H1 (cell line): ENCODE measurements at regions not wholly inside any gene's neighbourhood (a gene's known extent, or its start where the extent isn't known, plus 50 kb on each side); places are given as distances from the start of the nearest gene placed in this dataset.

Source experiments
- CTCF ChIA-PET: fragments of 300-600 bp; sonication (Branson Sonifier 250); formaldehyde crosslinking; loops from one replicate; lab custom pipeline; 2021; ENCODE audit not compliant: partially characterized antibody; lab: Charles Lee
- POLR2A ChIA-PET: fragments of 300-600 bp; sonication (Branson Sonifier 250); formaldehyde crosslinking; loops from one replicate; lab custom pipeline; 2021; ENCODE audit warnings: inconsistent platforms; ENCODE audit not compliant: partially characterized antibody; lab: Charles Lee
- DNase-seq, 2 experiments: peaks; one replicate each; pipeline versions ENCODE4 v3.0.0 to v3.0.0-alpha.2; 2010 to 2022; ENCODE audit warnings: low spot score in 2 of 2, low read depth in 1 of 2, mixed read lengths in 1 of 2
- FAIRE-seq: peaks from 2 replicates; lab custom pipeline; 2011; peaks lifted over from hg19 to GRCh38; lab: Jason Lieb, UNC
- H2AFZ ChIP-seq: 2 replicates; pipeline ENCODE4 v1.8.1; 2012; ENCODE audit warnings: low read length, inconsistent platforms
- H2AK5ac ChIP-seq: 2 replicates; pipeline ENCODE4 v1.6.1; 2013; ENCODE audit warnings: low read depth, low read length
- H2BK120ac ChIP-seq: replicated peaks from 2 replicates; pipeline ENCODE3; 2013; ENCODE audit warnings: low read depth, low read length, inconsistent platforms
- H2BK12ac ChIP-seq: 2 replicates; pipeline ENCODE4 v1.6.1; 2013; ENCODE audit warnings: low read depth, low read length
- H2BK15ac ChIP-seq: 2 replicates; pipeline ENCODE4 v1.6.1; 2013; ENCODE audit warnings: low read length
- H2BK20ac ChIP-seq: 2 replicates; pipeline ENCODE4 v1.6.1; 2013; ENCODE audit warnings: low read length
- H2BK5ac ChIP-seq: 2 replicates; pipeline ENCODE4 v1.6.1; 2013; ENCODE audit warnings: low read depth, low read length
- H3K14ac ChIP-seq: 2 replicates; pipeline ENCODE4 v1.6.1; 2013; ENCODE audit warnings: inconsistent platforms; ENCODE audit not compliant: insufficient read length
- H3K18ac ChIP-seq: 2 replicates; pipeline ENCODE4 v1.6.1; 2013; ENCODE audit warnings: low read length; ENCODE audit errors: extremely low read depth
- H3K23ac ChIP-seq: 2 replicates; pipeline ENCODE4 v1.6.1; 2013; ENCODE audit warnings: inconsistent platforms; ENCODE audit not compliant: insufficient read length
- H3K23me2 ChIP-seq: 2 replicates; pipeline ENCODE4 v1.6.1; 2013; ENCODE audit warnings: low read depth, low read length
- H3K27ac ChIP-seq: 2 replicates; pipeline ENCODE4 v1.6.1; 2011; ENCODE audit warnings: low read depth, low read length, inconsistent platforms
- H3K27me3 ChIP-seq, 4 experiments: replicated peaks in 1 of 4; 1 replicate in 1 of 4; 2 replicates in 3 of 4; pipeline versions ENCODE4 v1.6.1 to v1.8.1; 2011 to 2013; ENCODE audit warnings: low read length in 3 of 4, mild to moderate bottlenecking in 3 of 4, inconsistent platforms in 2 of 4, mixed read lengths in 2 of 4, moderate library complexity in 1 of 4; ENCODE audit not compliant: control insufficient read depth in 3 of 4, insufficient read depth in 3 of 4; ENCODE audit errors: extremely low read depth in 1 of 4
- H3K36me3 ChIP-seq, 4 experiments: 2 replicates each; pipeline versions ENCODE4 v1.6.1 to v1.8.1; 2011 to 2013; ENCODE audit warnings: mild to moderate bottlenecking in 4 of 4, low read length in 3 of 4, moderate library complexity in 2 of 4, control low read depth in 1 of 4, inconsistent platforms in 1 of 4; ENCODE audit not compliant: insufficient read depth in 4 of 4, control insufficient read depth in 2 of 4
- H3K4ac ChIP-seq: replicated peaks from 2 replicates; pipeline ENCODE3; 2013; ENCODE audit warnings: low read length, low read depth, mixed read lengths, inconsistent platforms; ENCODE audit not compliant: insufficient read length
- H3K4me1 ChIP-seq, 4 experiments: replicated peaks in 1 of 4; 1 replicate in 1 of 4; 2 replicates in 3 of 4; pipeline versions ENCODE4 v1.6.1 to v1.8.1; 2011 to 2013; ENCODE audit warnings: low read length in 3 of 4, inconsistent platforms in 2 of 4, mixed read lengths in 1 of 4; ENCODE audit not compliant: insufficient read depth in 4 of 4, control insufficient read depth in 3 of 4
- H3K4me2 ChIP-seq, 2 experiments: 2 replicates each; pipeline versions ENCODE4 v1.6.1 to v1.8.1; 2011 to 2013; ENCODE audit warnings: low read depth in 2 of 2, low read length in 2 of 2, control low read depth in 1 of 2, inconsistent platforms in 1 of 2, mild to moderate bottlenecking in 1 of 2; ENCODE audit not compliant: insufficient read depth in 1 of 2
- H3K4me3 ChIP-seq, 4 experiments: fragments of 200-600, 300-600 bp in 1 of 4; sonication (generic), shearing (Covaris generic), sonication (Bioruptor Twin) in 1 of 4; 2 replicates each; pipeline versions ENCODE4 v1.5.1 to v1.8.1; 2011 to 2016; ENCODE audit warnings: low read length in 4 of 4, low read depth in 3 of 4, control low read depth in 2 of 4, inconsistent platforms in 2 of 4, mild to moderate bottlenecking in 2 of 4, mixed read lengths in 1 of 4, moderate library complexity in 1 of 4; ENCODE audit not compliant: insufficient read depth in 2 of 4; ENCODE audit errors: extremely low read depth in 1 of 4
- H3K56ac ChIP-seq: replicated peaks from 2 replicates; pipeline ENCODE3; 2013; ENCODE audit warnings: low read depth, mild to moderate bottlenecking, mixed read lengths, low read length, inconsistent platforms; ENCODE audit not compliant: insufficient read length
- H3K79me1 ChIP-seq: 2 replicates; pipeline ENCODE4 v1.6.1; 2013; ENCODE audit warnings: low read depth, low read length, control low read depth
- H3K79me2 ChIP-seq, 2 experiments: 2 replicates each; pipeline versions ENCODE4 v1.6.1 to v1.8.1; 2012 to 2013; ENCODE audit warnings: low read length in 2 of 2, mild to moderate bottlenecking in 2 of 2, inconsistent platforms in 1 of 2; ENCODE audit not compliant: insufficient read depth in 2 of 2, control insufficient read depth in 1 of 2
- H3K9ac ChIP-seq, 4 experiments: replicated peaks in 1 of 4; 1 replicate in 1 of 4; 2 replicates in 3 of 4; pipeline versions ENCODE4 v1.6.1 to v1.8.1; 2011 to 2013; ENCODE audit warnings: low read depth in 3 of 4, low read length in 3 of 4, control low read depth in 2 of 4, mild to moderate bottlenecking in 2 of 4, moderate library complexity in 2 of 4, inconsistent platforms in 1 of 4; ENCODE audit errors: extremely low read depth in 1 of 4
- H3K9me3 ChIP-seq, 2 experiments: 2 replicates each; pipeline versions ENCODE4 v1.6.1 to v1.8.1; 2012 to 2013; ENCODE audit warnings: mild to moderate bottlenecking in 2 of 2, moderate library complexity in 2 of 2, control low read depth in 1 of 2, inconsistent platforms in 1 of 2, low read depth in 1 of 2, low read length in 1 of 2, mixed read lengths in 1 of 2; ENCODE audit not compliant: insufficient read depth in 2 of 2
- H4K20me1 ChIP-seq, 2 experiments: replicated peaks in 1 of 2; 2 replicates each; pipeline versions ENCODE3 to v1.8.1; 2011 to 2013; ENCODE audit warnings: inconsistent platforms in 2 of 2, low read length in 2 of 2, mild to moderate bottlenecking in 1 of 2; ENCODE audit not compliant: insufficient read depth in 2 of 2, control insufficient read depth in 1 of 2
- H4K5ac ChIP-seq: 2 replicates; pipeline ENCODE4 v1.6.1; 2013; ENCODE audit warnings: low read length, low read depth, mixed read lengths, inconsistent platforms; ENCODE audit not compliant: insufficient read length
- H4K8ac ChIP-seq: 2 replicates; pipeline ENCODE4 v1.8.0; 2013; ENCODE audit warnings: mild to moderate bottlenecking, moderate library complexity, low read length, inconsistent platforms; ENCODE audit not compliant: insufficient read depth; ENCODE audit errors: extremely low read depth
- H4K91ac ChIP-seq: replicated peaks from 2 replicates; pipeline ENCODE3; 2013; ENCODE audit warnings: low read length, mixed read lengths, inconsistent platforms; ENCODE audit not compliant: insufficient read length
- BCL11A ChIP-seq, 2 experiments: IDR thresholded peaks; one replicate each; pipeline ENCODE4 v1.6.1; 2011; ENCODE audit warnings: low read depth in 2 of 2, low read length in 2 of 2, mild to moderate bottlenecking in 2 of 2
- E2F6 ChIP-seq: IDR thresholded peaks from 2 replicates; pipeline ENCODE4 v1.6.1; 2012; ENCODE audit warnings: inconsistent platforms
- HDAC2 ChIP-seq, 2 experiments: fragments of 300-600 bp in 1 of 2; sonication (generic) in 1 of 2; IDR thresholded peaks; 2 replicates each; pipeline ENCODE4 v1.6.1; 2011 to 2012; ENCODE audit warnings: low read depth in 2 of 2, low read length in 2 of 2, mild to moderate bottlenecking in 2 of 2, moderate library complexity in 2 of 2, borderline replicate concordance in 1 of 2, inconsistent platforms in 1 of 2
- KDM1A ChIP-seq: fragments of 200-600, 300-600 bp; sonication (generic); IDR thresholded peaks from 2 replicates; pipeline ENCODE4 v1.7.1; 2016; ENCODE audit warnings: mild to moderate bottlenecking, low read length, borderline replicate concordance
- KDM4A ChIP-seq: IDR thresholded peaks from one replicate; pipeline ENCODE4 v1.7.1; 2012; ENCODE audit warnings: low read depth, mild to moderate bottlenecking, moderate library complexity, low read length, inconsistent platforms; ENCODE audit not compliant: severe bottlenecking
- RFX5 ChIP-seq: IDR thresholded peaks from 2 replicates; pipeline ENCODE4 v1.6.1; 2011; ENCODE audit warnings: low read depth, low read length, improper control_type of control experiment, borderline replicate concordance
- SP4 ChIP-seq: IDR thresholded peaks from 2 replicates; pipeline ENCODE4 v1.6.1; 2012; ENCODE audit warnings: low read length, inconsistent platforms
- SUZ12 ChIP-seq: fragments of 200-600 bp; sonication (generic); IDR thresholded peaks from 2 replicates; pipeline ENCODE4 v1.6.1; 2012; ENCODE audit warnings: mild to moderate bottlenecking, inconsistent platforms, low read length, moderate library complexity, mixed read lengths
- TAF1 ChIP-seq: IDR thresholded peaks from 2 replicates; pipeline ENCODE4 v1.6.1; 2011; ENCODE audit warnings: mild to moderate bottlenecking, low read depth, low read length
- TBP ChIP-seq: IDR thresholded peaks from 2 replicates; pipeline ENCODE4 v1.6.1; 2011; ENCODE audit warnings: low read depth, low read length, improper control_type of control experiment
- TEAD4 ChIP-seq: IDR thresholded peaks from 2 replicates; pipeline ENCODE4 v1.6.1; 2012; ENCODE audit warnings: low read depth, low read length, inconsistent platforms, mixed read lengths
- WGBS, 2 experiments: shearing (Covaris generic) in 1 of 2; methylation state at CpG; one replicate each; pipeline versions ENCODE4 v1.1.6 to v1.1.7; 2013 to 2015; ENCODE audit warnings: low lambda C conversion rate in 2 of 2, mixed read lengths in 2 of 2, inconsistent platforms in 1 of 2, low coverage in 1 of 2, missing lambda C conversion rate in 1 of 2; ENCODE audit not compliant: insufficient replicate concordance in 2 of 2, insufficient coverage in 1 of 2, insufficient read length in 1 of 2; ENCODE audit errors: extremely low coverage in 1 of 2, missing lambda C conversion rate in 1 of 2; 5-methylcytosine and 5-hydroxymethylcytosine counted together

- peaks cover 0 to 8% (median 3%) of the 10 kb centered on the region in 4 experiments; a peak in 4 of 7 replicates for H3K4me1 ChIP-seq
- H2BK5ac ChIP-seq = no peak overlapping the region
- no peak overlapping the region for H3K4me3 ChIP-seq
- H3K23ac ChIP-seq = no peak overlapping the region
- no peaks in the 10 kb centered on the region for H4K20me1 ChIP-seq
- no peaks in the 10 kb centered on the region for H3K36me3 ChIP-seq
- no peak overlapping the region for H3K9ac ChIP-seq
- H3K56ac ChIP-seq = no peak overlapping the region
- H3K9me3 ChIP-seq = peaks cover 0 to 3% of the 10 kb centered on the region in 2 experiments; a peak in 1 of 4 replicates
- H3K23me2 ChIP-seq = no peaks in the 10 kb centered on the region
- H3K4ac ChIP-seq = no peak overlapping the region
- no peak for TF ChIP-seq TBP
- no peak for TF ChIP-seq SUZ12
- TF ChIP-seq RFX5 = no peak
- no peak for TF ChIP-seq TAF1
- no peak for TF ChIP-seq BCL11A (IDR thresholded peaks at IDR 0.05; ENCODE audit: low read depth in 2 of 2, low read length in 2 of 2)
- no peak for TF ChIP-seq KDM1A
- no peak for TF ChIP-seq TEAD4
- TF ChIP-seq SP4 = no peak
- no peak for TF ChIP-seq KDM4A
- TF ChIP-seq E2F6 = no peak
- no peak for TF ChIP-seq HDAC2 (IDR thresholded peaks at IDR 0.05; ENCODE audit: borderline replicate concordance in 1 of 2, low read depth in 2 of 2, low read length in 2 of 2)
- POLR2A ChIA-PET = no interaction called here
- H3K79me1 ChIP-seq = no peaks in the 10 kb centered on the region
- H4K8ac ChIP-seq = no peak overlapping the region
- H3K27me3 ChIP-seq = peaks cover 0 to 1% (median 0%) of the 10 kb centered on the region in 4 experiments; a peak in 1 of 7 replicates
- H4K91ac ChIP-seq = no peak overlapping the region
- CTCF ChIA-PET = no interaction called here
- no peak overlapping the region for H3K18ac ChIP-seq
- no peak overlapping the region for H2BK15ac ChIP-seq
- FAIRE-seq (no peak), DNase-seq (no peak)
- no peaks in the 10 kb centered on the region for H3K79me2 ChIP-seq
- no peak overlapping the region for H2AFZ ChIP-seq
- H3K4me2 ChIP-seq = 0 out of 4 replicates have a peak overlapping the region, but pooled peaks of 1 of the 2 experiments have one; percentile 2
- H2BK20ac ChIP-seq = no peak overlapping the region
- H3K14ac ChIP-seq = no peak overlapping the region
- no peak overlapping the region for H4K5ac ChIP-seq
- no peak overlapping the region for H2BK120ac ChIP-seq
- H2BK12ac ChIP-seq = no peak overlapping the region
- H3K27ac ChIP-seq = no peak overlapping the region
- H2AK5ac ChIP-seq = no peak overlapping the region
- 62% methylated on average over 3 of the region's 3 CpGs; no CpG with 5 or more reads in 1 of the 2 experiments for WGBS, 2 experiments
Observed at GRCh38 chr14:66011855-66012254, 474.3 kb upstream of the CCDC196 start.
